SU-DHL-6 (cell line): ENCODE measurements at regions not wholly inside any gene's neighbourhood (a gene's known extent, or its start where the extent isn't known, plus 50 kb on each side); places are given as distances from the start of the nearest gene placed in this dataset.

Experiments
- H2AFZ ChIP-seq: fragments of 200-600 bp; sonication (generic); 2 replicates; pipeline ENCODE4 v1.6.1; 2014; ENCODE audit warnings: low read depth, mild to moderate bottlenecking, moderate library complexity, mixed read lengths, antibody characterized with exemption, low read length; ENCODE audit not compliant: severe bottlenecking
- H3F3A ChIP-seq: fragments of 200-600 bp; shearing (Covaris generic); 2 replicates; pipeline ENCODE4 v1.6.0; 2016; ENCODE audit warnings: antibody characterized with exemption, mild to moderate bottlenecking; ENCODE audit not compliant: insufficient read depth
- H3K27ac ChIP-seq: fragments of 200-600 bp; sonication (generic); 2 replicates; pipeline ENCODE4 v1.5.1; 2016; ENCODE audit warnings: low read depth, mild to moderate bottlenecking, low read length, moderate library complexity, mixed read lengths
- H3K27me3 ChIP-seq: fragments of 200-600 bp; sonication (generic), shearing (Covaris generic); 2 replicates; pipeline ENCODE4 v1.6.0; 2014; ENCODE audit warnings: mild to moderate bottlenecking, low read length
- H3K36me3 ChIP-seq: fragments of 200-600 bp; sonication (generic); 2 replicates; pipeline ENCODE4 v1.6.1; 2014; ENCODE audit warnings: mild to moderate bottlenecking, low read length, mixed read lengths
- H3K4me2 ChIP-seq: fragments of 300-600, 200-600 bp; shearing (Covaris generic), sonication (generic); 2 replicates; pipeline ENCODE4 v1.6.0; 2014; ENCODE audit warnings: low read length, low read depth, mild to moderate bottlenecking; ENCODE audit not compliant: poor library complexity, severe bottlenecking
- H3K4me3 ChIP-seq: fragments of 200-600 bp; sonication (generic); 2 replicates; pipeline ENCODE4 v1.5.1; 2014; ENCODE audit warnings: antibody characterized with exemption, low read length, mild to moderate bottlenecking, mixed read lengths; ENCODE audit not compliant: insufficient read depth, poor library complexity, severe bottlenecking
- H3K79me2 ChIP-seq: fragments of 200-600 bp; sonication (generic); 2 replicates; pipeline ENCODE4 v1.6.1; 2014; ENCODE audit warnings: mild to moderate bottlenecking, low read length, moderate library complexity; ENCODE audit not compliant: insufficient read depth
- H3K9ac ChIP-seq: fragments of 200-600 bp; sonication (generic); 2 replicates; pipeline ENCODE4 v1.7.0; 2014; ENCODE audit warnings: mild to moderate bottlenecking, low read length
- H3K9me2 ChIP-seq: fragments of 200-600 bp; sonication (generic); replicated peaks from 2 replicates; pipeline ENCODE4 v1.6.1; 2014; ENCODE audit warnings: low read length; ENCODE audit not compliant: insufficient read depth
- H3K9me3 ChIP-seq: fragments of 200-600 bp; sonication (generic); 2 replicates; pipeline ENCODE4 v1.6.1; 2014; ENCODE audit warnings: low read length, mixed read lengths; ENCODE audit not compliant: insufficient read depth
- H4K20me1 ChIP-seq: fragments of 200-600 bp; sonication (generic); 2 replicates; pipeline ENCODE4 v1.6.1; 2014; ENCODE audit warnings: low read depth, mild to moderate bottlenecking, antibody characterized with exemption, low read length, moderate library complexity, mixed read lengths
- EZH2phosphoT487 ChIP-seq: fragments of 200-600 bp; sonication (generic), shearing (Covaris generic); conservative IDR thresholded peaks from 2 replicates; pipeline ENCODE4 v1.6.1; 2018; ENCODE audit warnings: mild to moderate bottlenecking, antibody characterized with exemption, low read length, moderate library complexity, mixed read lengths
- TF ChIP-seq, protein P1 (sequence below): fragments of 200-600 bp; sonication (generic); IDR thresholded peaks from one replicate; pipeline ENCODE4 v1.5.1; 2017; ENCODE audit warnings: antibody characterized with exemption, mild to moderate bottlenecking, low read length, moderate library complexity; ENCODE audit not compliant: insufficient read depth, poor library complexity, severe bottlenecking

DNA sequence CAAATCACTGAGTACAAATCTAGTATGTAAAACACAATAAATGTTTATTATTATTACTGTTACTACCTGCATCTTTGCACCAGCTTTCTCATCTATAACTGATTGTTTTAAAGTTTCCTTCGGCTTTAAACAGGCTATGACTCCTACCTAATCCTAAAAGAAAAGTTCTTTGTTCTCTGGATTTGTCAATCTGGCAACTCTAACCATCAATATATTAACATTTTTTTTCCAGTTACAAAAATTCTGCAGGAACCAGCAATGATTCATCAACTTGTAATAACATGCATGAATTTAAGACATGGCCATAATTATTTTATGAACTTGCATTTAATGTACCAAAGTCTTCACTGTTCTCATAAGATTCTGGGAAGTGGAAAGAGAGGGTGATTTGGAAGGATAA is 228.5 kb downstream of the PIK3R1 start:
- no peak overlapping the region for H2AFZ ChIP-seq
- H4K20me1 ChIP-seq: no peaks in the 10 kb centered on the region
- no peaks in the 10 kb centered on the region for H3K9me2 ChIP-seq
- H3K27me3 ChIP-seq: no peaks in the 10 kb centered on the region
- no peaks in the 10 kb centered on the region for H3K79me2 ChIP-seq
- no peak for TF ChIP-seq EZH2phosphoT487
- TF ChIP-seq, protein P1, sequence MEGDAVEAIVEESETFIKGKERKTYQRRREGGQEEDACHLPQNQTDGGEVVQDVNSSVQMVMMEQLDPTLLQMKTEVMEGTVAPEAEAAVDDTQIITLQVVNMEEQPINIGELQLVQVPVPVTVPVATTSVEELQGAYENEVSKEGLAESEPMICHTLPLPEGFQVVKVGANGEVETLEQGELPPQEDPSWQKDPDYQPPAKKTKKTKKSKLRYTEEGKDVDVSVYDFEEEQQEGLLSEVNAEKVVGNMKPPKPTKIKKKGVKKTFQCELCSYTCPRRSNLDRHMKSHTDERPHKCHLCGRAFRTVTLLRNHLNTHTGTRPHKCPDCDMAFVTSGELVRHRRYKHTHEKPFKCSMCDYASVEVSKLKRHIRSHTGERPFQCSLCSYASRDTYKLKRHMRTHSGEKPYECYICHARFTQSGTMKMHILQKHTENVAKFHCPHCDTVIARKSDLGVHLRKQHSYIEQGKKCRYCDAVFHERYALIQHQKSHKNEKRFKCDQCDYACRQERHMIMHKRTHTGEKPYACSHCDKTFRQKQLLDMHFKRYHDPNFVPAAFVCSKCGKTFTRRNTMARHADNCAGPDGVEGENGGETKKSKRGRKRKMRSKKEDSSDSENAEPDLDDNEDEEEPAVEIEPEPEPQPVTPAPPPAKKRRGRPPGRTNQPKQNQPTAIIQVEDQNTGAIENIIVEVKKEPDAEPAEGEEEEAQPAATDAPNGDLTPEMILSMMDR: no peak
- no peak overlapping the region for H3K27ac ChIP-seq
- H3K9me3 ChIP-seq: no peaks in the 10 kb centered on the region
- no peak overlapping the region for H3K4me2 ChIP-seq
- no peaks in the 10 kb centered on the region for H3K36me3 ChIP-seq
- no peak overlapping the region for H3K9ac ChIP-seq
- H3K4me3 ChIP-seq: no peak overlapping the region
- no peaks in the 10 kb centered on the region for H3F3A ChIP-seq

DNA sequence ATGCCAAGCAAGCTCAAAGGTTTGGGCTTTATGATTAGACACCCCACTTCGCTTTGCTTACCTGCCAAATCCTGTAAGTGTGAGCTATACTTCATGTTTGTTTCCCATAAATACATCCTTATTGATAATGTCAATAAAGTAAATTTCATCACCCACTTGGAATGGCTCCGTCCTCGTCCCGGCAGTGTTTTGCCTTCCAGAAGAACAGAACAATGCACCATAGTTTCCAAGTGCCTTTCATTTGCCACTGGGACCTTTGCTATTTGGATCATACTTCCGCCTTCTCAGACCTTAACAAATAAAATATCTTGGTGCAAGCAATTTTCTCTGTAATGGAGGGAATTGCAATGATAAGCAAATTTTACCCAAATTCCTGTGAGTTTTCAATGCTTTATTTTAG is 229.3 kb downstream of the PIK3R1 start:
- H3K4me3 ChIP-seq: no peak overlapping the region
- TF ChIP-seq EZH2phosphoT487: no peak
- TF ChIP-seq, protein P1: no peak
- H3K79me2 ChIP-seq: no peaks in the 10 kb centered on the region
- H3K27ac ChIP-seq: no peak overlapping the region
- no peak overlapping the region for H3K9ac ChIP-seq
- no peaks in the 10 kb centered on the region for H3K9me3 ChIP-seq
- no peak overlapping the region for H2AFZ ChIP-seq
- H3K4me2 ChIP-seq: no peak overlapping the region
- no peaks in the 10 kb centered on the region for H3K36me3 ChIP-seq
- no peaks in the 10 kb centered on the region for H3K27me3 ChIP-seq
- no peaks in the 10 kb centered on the region for H3F3A ChIP-seq
- H3K9me2 ChIP-seq: no peaks in the 10 kb centered on the region
- H4K20me1 ChIP-seq: no peaks in the 10 kb centered on the region

DNA sequence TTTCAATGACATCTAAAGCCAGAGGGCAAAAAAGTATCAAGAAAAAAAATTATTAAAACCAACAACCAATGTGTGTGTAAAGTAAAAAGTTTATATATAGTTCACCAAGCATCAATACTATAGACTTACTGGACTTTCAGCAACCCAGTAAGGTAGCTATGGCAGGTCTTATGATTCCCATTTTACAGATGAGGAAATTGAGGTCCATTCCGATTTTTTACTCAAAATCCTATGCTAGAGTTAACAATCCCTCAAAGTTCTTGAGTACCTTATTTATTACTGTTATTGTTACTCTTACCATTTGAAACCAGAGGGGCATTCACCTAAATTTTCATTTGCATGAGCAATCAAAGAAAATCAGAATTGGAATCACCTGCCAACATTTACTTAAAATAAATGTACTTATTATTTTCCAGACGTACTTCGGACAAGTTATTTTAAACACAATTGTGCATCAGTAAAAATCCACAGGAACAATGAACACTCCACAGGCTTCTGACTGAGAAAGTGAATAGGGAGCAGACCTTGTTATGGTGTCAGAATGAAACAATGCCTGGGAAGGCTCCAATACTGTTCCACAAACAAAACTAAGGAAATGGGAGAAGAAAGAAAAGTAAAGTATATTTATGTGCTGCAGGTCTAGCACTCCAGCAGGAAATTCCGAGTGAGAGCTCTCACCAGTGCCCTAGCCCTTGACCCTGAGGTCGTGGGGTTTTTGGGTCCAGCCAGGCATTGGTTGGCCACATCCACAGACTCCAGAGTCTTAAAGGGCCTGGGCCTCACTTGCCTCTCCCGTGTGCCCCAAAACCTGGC is 229.9 kb downstream of the PIK3R1 start:
- H2AFZ ChIP-seq: no peak overlapping the region
- no peaks in the 10 kb centered on the region for H3K9me2 ChIP-seq

More for the DNA sequence above, 229.9 kb downstream of the PIK3R1 start:
- Histone ChIP-seq H3K79me2 (no peaks in the 10 kb centered on the region), H3K27ac (no peak overlapping the region), H3K9me3 (no peaks in the 10 kb centered on the region), H4K20me1 (no peaks in the 10 kb centered on the region), H3K36me3 (no peaks in the 10 kb centered on the region), H3K27me3 (no peaks in the 10 kb centered on the region), H3K4me3 (no peak overlapping the region), H3K9ac (no peak overlapping the region), H3F3A (no peaks in the 10 kb centered on the region), H3K4me2 (no peak overlapping the region)
- no peak for TF ChIP-seq EZH2phosphoT487
- TF ChIP-seq, protein P1: no peak
